MCF 10A (cell line): ENCODE measurements at regions not wholly inside any gene's neighbourhood (a gene's known extent, or its start where the extent isn't known, plus 50 kb on each side); places are given as distances from the start of the nearest gene placed in this dataset.
"Not testable (repeated sequence)": the region's sequence is repeated elsewhere in the genome, so short reads cannot be mapped to it uniquely, and the experiment has no call there.

Experiments
- BruUV-seq: library from RNA; stranded (reverse); fragments of 400-500 nt; replicated peaks from 2 replicates; lab custom pipeline; 2021; lab: Mats Ljungman, UMichigan
- CTCF ChIA-PET: fragments of 300-600 bp; sonication (Branson Sonifier 250); formaldehyde crosslinking; extraction: SDS; loops from one replicate; lab custom pipeline; 2021; ENCODE audit warnings: antibody characterized with exemption, inconsistent platforms; lab: Yijun Ruan, JAX
- POLR2A ChIA-PET: fragments of 300-600, 350-650 bp; sonication (Branson Sonifier 250); formaldehyde crosslinking; extraction: SDS; loops from one replicate; lab custom pipeline; 2020; ENCODE audit warnings: antibody characterized with exemption, inconsistent platforms; lab: Yijun Ruan, JAX
- DNase-seq: peaks from one replicate; pipeline ENCODE4 v3.0.0-alpha.2; 2018; ENCODE audit not compliant: unreplicated experiment
- H3K27ac Mint-ChIP-seq: one replicate; pipeline ENCODE4 v1.8.0; 2022; ENCODE audit warnings: mild to moderate bottlenecking, low read depth, mixed read lengths; ENCODE audit not compliant: unreplicated experiment
- H3K27me3 Mint-ChIP-seq: one replicate; pipeline ENCODE4 v1.8.0; 2022; ENCODE audit warnings: mixed read lengths; ENCODE audit not compliant: insufficient read depth, unreplicated experiment
- H3K36me3 Mint-ChIP-seq: one replicate; pipeline ENCODE4 v1.8.0; 2022; ENCODE audit warnings: mild to moderate bottlenecking, moderate library complexity, mixed read lengths; ENCODE audit not compliant: insufficient read depth, unreplicated experiment
- H3K4me1 Mint-ChIP-seq: one replicate; pipeline ENCODE4 v1.8.0; 2022; ENCODE audit warnings: mixed read lengths; ENCODE audit not compliant: insufficient read depth, unreplicated experiment
- H3K4me3 Mint-ChIP-seq: one replicate; pipeline ENCODE4 v1.8.0; 2022; ENCODE audit warnings: mild to moderate bottlenecking, moderate library complexity, mixed read lengths; ENCODE audit not compliant: unreplicated experiment
- H3K9me3 Mint-ChIP-seq: one replicate; pipeline ENCODE4 v1.8.0; 2022; ENCODE audit warnings: mixed read lengths; ENCODE audit not compliant: unreplicated experiment
- intact Hi-C: fragments of 100-400 bp; cut with micrococcal nuclease; formaldehyde crosslinking; loops from 2 replicates; pipeline ENCODE4 v1.14.1; 2022
- TF ChIP-seq, protein P1 (sequence below): fragments of 200-600 bp; IDR thresholded peaks from one replicate; pipeline ENCODE4 v1.8.0; 2022; ENCODE audit warnings: antibody characterized with exemption, mild to moderate bottlenecking; ENCODE audit not compliant: unreplicated experiment

DNA sequence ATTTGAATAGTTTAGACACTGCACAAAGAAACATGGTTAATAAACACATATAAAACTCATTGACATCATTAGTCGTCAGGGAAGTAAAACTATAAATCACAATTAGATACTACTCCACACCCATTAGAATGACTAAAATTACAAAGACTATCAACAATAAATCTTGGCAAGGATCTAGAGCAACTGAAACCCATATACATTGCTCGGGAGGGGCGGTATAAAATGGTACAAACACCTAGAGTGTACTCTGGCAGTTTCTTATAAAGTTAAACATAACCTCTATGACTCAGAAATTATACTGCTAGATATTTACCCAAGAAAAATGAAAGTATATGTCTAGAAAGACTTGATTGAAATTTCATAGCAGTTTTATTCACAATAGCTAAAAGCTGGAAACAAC lies 434.2 kb downstream of the RWDD3 start:
- Mint-ChIP-seq H3K9me3 (no peaks in the 10 kb centered on the region), H3K27ac (no peak overlapping the region), H3K27me3 (no peaks in the 10 kb centered on the region), H3K4me3 (no peak overlapping the region), H3K4me1 (no peaks in the 10 kb centered on the region), H3K36me3 (no peaks in the 10 kb centered on the region)
- ChIA-PET CTCF (no interaction called here), POLR2A (interaction anchor here (0.7 kb wide), 1 partner anchor 14 kb away, joined by 3 read pairs; no protein-coding TSS in a partner anchor)
- BruUV-seq, result no TSS peak
- intact Hi-C loops, result no loop called here
- no peak for DNase-seq
- TF ChIP-seq, protein P1, sequence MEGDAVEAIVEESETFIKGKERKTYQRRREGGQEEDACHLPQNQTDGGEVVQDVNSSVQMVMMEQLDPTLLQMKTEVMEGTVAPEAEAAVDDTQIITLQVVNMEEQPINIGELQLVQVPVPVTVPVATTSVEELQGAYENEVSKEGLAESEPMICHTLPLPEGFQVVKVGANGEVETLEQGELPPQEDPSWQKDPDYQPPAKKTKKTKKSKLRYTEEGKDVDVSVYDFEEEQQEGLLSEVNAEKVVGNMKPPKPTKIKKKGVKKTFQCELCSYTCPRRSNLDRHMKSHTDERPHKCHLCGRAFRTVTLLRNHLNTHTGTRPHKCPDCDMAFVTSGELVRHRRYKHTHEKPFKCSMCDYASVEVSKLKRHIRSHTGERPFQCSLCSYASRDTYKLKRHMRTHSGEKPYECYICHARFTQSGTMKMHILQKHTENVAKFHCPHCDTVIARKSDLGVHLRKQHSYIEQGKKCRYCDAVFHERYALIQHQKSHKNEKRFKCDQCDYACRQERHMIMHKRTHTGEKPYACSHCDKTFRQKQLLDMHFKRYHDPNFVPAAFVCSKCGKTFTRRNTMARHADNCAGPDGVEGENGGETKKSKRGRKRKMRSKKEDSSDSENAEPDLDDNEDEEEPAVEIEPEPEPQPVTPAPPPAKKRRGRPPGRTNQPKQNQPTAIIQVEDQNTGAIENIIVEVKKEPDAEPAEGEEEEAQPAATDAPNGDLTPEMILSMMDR, result no peak

DNA sequence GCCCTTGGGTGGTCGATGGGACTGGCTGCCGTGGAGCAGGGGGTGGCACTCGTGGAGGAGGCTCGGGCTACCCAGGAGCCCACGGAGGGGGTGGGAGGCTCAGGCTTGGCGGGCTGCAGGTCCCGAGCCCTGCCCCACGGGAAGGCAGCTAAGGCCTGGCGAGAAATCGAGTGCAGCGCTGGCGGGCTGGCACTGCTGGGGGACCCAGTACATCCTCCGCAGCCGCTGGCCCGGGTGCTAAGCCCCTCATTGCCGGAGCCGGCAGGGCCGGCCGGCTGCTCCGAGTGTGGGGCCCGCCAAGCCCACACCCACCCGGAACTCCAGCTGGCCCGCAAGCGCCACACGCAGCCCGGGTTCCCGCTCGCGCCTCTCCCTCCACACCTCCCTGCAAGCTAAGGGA lies 435.6 kb downstream of the RWDD3 start:
- H3K4me3 Mint-ChIP-seq, H3K36me3 Mint-ChIP-seq, H3K4me1 Mint-ChIP-seq, H3K27ac Mint-ChIP-seq, intact Hi-C loops, DNase-seq, H3K9me3 Mint-ChIP-seq, H3K27me3 Mint-ChIP-seq, POLR2A ChIA-PET, BruUV-seq: not testable (repeated sequence)
- CTCF ChIA-PET, result interaction anchor here (0.8 kb wide), 1 partner anchor 8 kb away, joined by 3 read pairs; no protein-coding TSS in a partner anchor

DNA sequence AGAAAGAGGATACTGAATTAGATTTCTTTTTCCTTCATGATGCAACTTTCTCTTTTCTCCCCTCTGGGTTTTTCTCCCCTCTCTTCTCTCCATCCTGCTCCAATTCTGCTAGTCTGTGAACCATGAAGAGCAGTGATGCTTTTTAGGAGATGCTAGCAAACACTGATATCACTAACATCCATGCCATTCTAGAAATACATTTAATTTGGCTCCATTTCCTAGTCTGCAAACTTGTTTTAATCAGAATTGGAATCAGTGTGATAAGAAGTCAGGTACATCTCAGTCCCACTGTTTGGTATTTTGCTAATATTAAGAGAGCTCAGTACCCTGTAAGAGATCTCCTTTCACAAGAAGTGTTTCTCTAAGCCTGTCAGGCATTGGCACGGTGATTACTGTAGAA lies 437.1 kb downstream of the RWDD3 start:
- BruUV-seq, result no TSS peak
- intact Hi-C loops, result no loop called here
- TF ChIP-seq, protein P1, result no peak

DNA sequence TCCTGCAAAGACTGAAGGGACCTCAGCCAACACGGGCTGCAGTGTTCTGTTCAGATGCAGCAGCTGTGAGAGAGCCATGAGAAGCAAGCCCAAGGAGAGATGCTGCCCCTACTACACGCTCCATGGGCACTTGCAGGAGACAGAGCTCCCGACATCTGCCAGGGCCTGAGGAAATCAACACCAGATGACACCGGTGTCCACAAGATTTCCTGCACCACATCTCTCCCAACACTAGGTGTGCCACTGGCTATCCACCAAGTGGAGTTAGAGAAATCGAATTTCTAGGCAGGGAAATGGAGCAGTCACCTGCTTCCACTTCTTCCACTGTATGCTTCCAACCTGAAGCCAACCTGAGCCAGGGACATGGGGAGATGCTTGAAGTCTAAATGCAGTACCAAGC lies 445.3 kb downstream of the RWDD3 start:
- intact Hi-C loops, result no loop called here
- TF ChIP-seq, protein P1, result no peak
- CTCF ChIA-PET, result no interaction called here

More for the DNA sequence above, 437.1 kb downstream of the RWDD3 start:
- H3K9me3 Mint-ChIP-seq, result no peaks in the 10 kb centered on the region
- DNase-seq, result no peak
- no peak overlapping the region for H3K27ac Mint-ChIP-seq
- H3K27me3 Mint-ChIP-seq, result no peaks in the 10 kb centered on the region
- ChIA-PET POLR2A (no interaction called here), CTCF (no interaction called here)
- H3K36me3 Mint-ChIP-seq, result no peaks in the 10 kb centered on the region
- no peak overlapping the region for H3K4me3 Mint-ChIP-seq
- no peaks in the 10 kb centered on the region for H3K4me1 Mint-ChIP-seq

DNA sequence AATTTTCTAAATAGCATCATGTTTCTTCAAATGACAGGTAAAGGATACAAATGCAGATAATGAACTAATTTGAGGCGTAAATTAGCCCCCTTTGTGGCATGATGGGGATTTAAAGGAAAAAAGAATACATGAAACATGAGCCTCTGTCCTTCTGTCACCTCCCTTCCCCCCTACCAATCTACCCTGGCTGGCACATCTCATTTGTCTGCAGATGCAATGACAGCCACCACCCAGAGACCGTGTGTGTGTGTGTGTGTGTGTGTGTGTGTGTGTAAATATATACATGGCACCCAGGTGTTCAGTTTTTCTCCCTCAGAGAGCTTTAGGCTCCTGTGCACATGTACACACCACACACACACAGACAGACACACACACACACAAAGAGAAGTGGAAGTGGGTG lies 451.1 kb downstream of the RWDD3 start:
- Mint-ChIP-seq H3K4me3 (no peak overlapping the region), H3K9me3 (no peaks in the 10 kb centered on the region), H3K4me1 (no peaks in the 10 kb centered on the region), H3K36me3 (no peaks in the 10 kb centered on the region), H3K27ac (no peak overlapping the region), H3K27me3 (no peaks in the 10 kb centered on the region)
- TF ChIP-seq, protein P1, result no peak
- DNase-seq, result no peak
- no TSS peak for BruUV-seq
- ChIA-PET POLR2A (no interaction called here), CTCF (no interaction called here)
- intact Hi-C loops, result no loop called here

More for the DNA sequence above, 445.3 kb downstream of the RWDD3 start:
- no TSS peak for BruUV-seq
- DNase-seq, result peak; percentile 5
- POLR2A ChIA-PET, result interaction anchor here (0.8 kb wide), 1 partner anchor 52 kb away, joined by 3 read pairs; no protein-coding TSS in a partner anchor
- Mint-ChIP-seq H3K4me1 (no peaks in the 10 kb centered on the region), H3K9me3 (no peaks in the 10 kb centered on the region), H3K4me3 (no peak overlapping the region), H3K27ac (no peak overlapping the region), H3K36me3 (no peaks in the 10 kb centered on the region), H3K27me3 (no peaks in the 10 kb centered on the region)
